H9 (cell line): ENCODE measurements at regions not wholly inside any gene's neighbourhood (a gene's known extent, or its start where the extent isn't known, plus 50 kb on each side); places are given as distances from the start of the nearest gene placed in this dataset.

ENCODE experiments used
- DNase-seq: peaks from one replicate; pipeline ENCODE4 v3.0.0-alpha.2; 2017
- H2AFZ ChIP-seq: one replicate; pipeline ENCODE4 v1.6.1; 2013; ENCODE audit warnings: mild to moderate bottlenecking, low read length, control low read depth, moderate library complexity
- H2AK5ac ChIP-seq: 2 replicates; pipeline ENCODE4 v1.6.1; 2013; ENCODE audit warnings: low read length, control low read depth, mixed read lengths; ENCODE audit not compliant: insufficient read length
- H2BK120ac ChIP-seq: one replicate; pipeline ENCODE4 v1.6.1; 2013; ENCODE audit warnings: low read depth, mild to moderate bottlenecking, low read length, control low read depth, inconsistent platforms; ENCODE audit not compliant: poor library complexity, severe bottlenecking
- H2BK12ac ChIP-seq: 2 replicates; pipeline ENCODE4 v1.6.1; 2013; ENCODE audit warnings: low read length, control low read depth, mixed read lengths, low read depth; ENCODE audit not compliant: insufficient read length
- H2BK15ac ChIP-seq: 2 replicates; pipeline ENCODE4 v1.6.1; 2013; ENCODE audit warnings: low read depth, low read length, control low read depth
- H2BK20ac ChIP-seq: one replicate; pipeline ENCODE4 v1.6.1; 2013; ENCODE audit warnings: low read depth, mild to moderate bottlenecking, low read length, control low read depth, inconsistent platforms; ENCODE audit not compliant: poor library complexity, severe bottlenecking
- H2BK5ac ChIP-seq: 2 replicates; pipeline ENCODE4 v1.6.1; 2013; ENCODE audit warnings: low read length, control low read depth, mixed read lengths; ENCODE audit not compliant: insufficient read length
- H3K14ac ChIP-seq: 2 replicates; pipeline ENCODE4 v1.6.1; 2013; ENCODE audit warnings: low read length, control low read depth; ENCODE audit not compliant: insufficient read depth
- H3K18ac ChIP-seq: 2 replicates; pipeline ENCODE4 v1.6.1; 2013; ENCODE audit warnings: low read depth, mild to moderate bottlenecking, mixed read lengths, low read length, control low read depth; ENCODE audit not compliant: insufficient read length
- H3K23ac ChIP-seq: 2 replicates; pipeline ENCODE4 v1.6.1; 2013; ENCODE audit warnings: low read length, control low read depth, mixed read lengths, low read depth; ENCODE audit not compliant: insufficient read length
- H3K23me2 ChIP-seq: 2 replicates; pipeline ENCODE4 v1.6.1; 2013; ENCODE audit warnings: low read depth, mild to moderate bottlenecking, mixed read lengths, low read length, control low read depth; ENCODE audit not compliant: insufficient read length, poor library complexity, severe bottlenecking
- H3K27ac ChIP-seq: 2 replicates; pipeline ENCODE4 v1.5.1; 2013; ENCODE audit warnings: low read length, control low read depth, mixed read lengths, low read depth; ENCODE audit not compliant: insufficient read length
- H3K27me3 ChIP-seq: 2 replicates; pipeline ENCODE4 v1.6.1; 2013; ENCODE audit warnings: low read length, control low read depth, inconsistent platforms; ENCODE audit not compliant: insufficient read depth
- H3K4ac ChIP-seq: 2 replicates; pipeline ENCODE4 v1.6.1; 2013; ENCODE audit warnings: low read depth, mild to moderate bottlenecking, control low read depth, inconsistent platforms, low read length, moderate library complexity
- H3K4me1 ChIP-seq: 2 replicates; pipeline ENCODE4 v1.6.1; 2013; ENCODE audit warnings: low read length, control low read depth, inconsistent platforms; ENCODE audit not compliant: insufficient read depth
- H3K4me2 ChIP-seq: 2 replicates; pipeline ENCODE4 v1.6.1; 2013; ENCODE audit warnings: low read length, control low read depth, mixed read lengths; ENCODE audit not compliant: insufficient read length, insufficient read depth
- H3K56ac ChIP-seq: 2 replicates; pipeline ENCODE4 v1.6.1; 2013; ENCODE audit warnings: low read depth, mild to moderate bottlenecking, mixed read lengths, low read length, control low read depth; ENCODE audit not compliant: insufficient read length
- H3K79me1 ChIP-seq: 2 replicates; pipeline ENCODE4 v1.6.1; 2013; ENCODE audit warnings: low read depth, mild to moderate bottlenecking, moderate library complexity, low read length, control low read depth, inconsistent platforms; ENCODE audit not compliant: insufficient read depth, poor library complexity, severe bottlenecking
- H3K79me2 ChIP-seq: 2 replicates; pipeline ENCODE4 v1.6.1; 2013; ENCODE audit warnings: low read length, control low read depth, inconsistent platforms; ENCODE audit not compliant: insufficient read depth
- H3K9ac ChIP-seq: 2 replicates; pipeline ENCODE4 v1.6.1; 2013; ENCODE audit warnings: low read length, control low read depth, mixed read lengths; ENCODE audit not compliant: insufficient read length; ENCODE audit errors: extremely low read depth
- H3K9me3 ChIP-seq: one replicate; pipeline ENCODE4 v1.6.1; 2013; ENCODE audit warnings: low read depth, low read length, inconsistent platforms; ENCODE audit not compliant: control insufficient read depth
- H3T11ph ChIP-seq: one replicate; pipeline ENCODE4 v1.6.1; 2013; ENCODE audit warnings: mild to moderate bottlenecking, low read length, control low read depth, inconsistent platforms
- H4K20me1 ChIP-seq: one replicate; pipeline ENCODE4 v1.6.1; 2013; ENCODE audit not compliant: control insufficient read depth, insufficient read length, insufficient read depth
- H4K5ac ChIP-seq: 2 replicates; pipeline ENCODE4 v1.6.1; 2013; ENCODE audit warnings: low read depth, mild to moderate bottlenecking, mixed read lengths, low read length, control low read depth; ENCODE audit not compliant: insufficient read length
- H4K8ac ChIP-seq: replicated peaks from 2 replicates; pipeline ENCODE4 v1.6.1; 2013; ENCODE audit warnings: low read length, control low read depth, mixed read lengths, low read depth; ENCODE audit not compliant: insufficient read length
- H4K91ac ChIP-seq: 2 replicates; pipeline ENCODE4 v1.6.1; 2013; ENCODE audit warnings: low read depth, mild to moderate bottlenecking, moderate library complexity, mixed read lengths, low read length, control low read depth; ENCODE audit not compliant: insufficient read length
- H3K27ac Mint-ChIP-seq, 3 experiments: 2 replicates in 2 of 3; 3 replicates in 1 of 3; pipeline ENCODE4 v1.8.0; 2020 to 2021; ENCODE audit warnings: mixed read lengths in 3 of 3, mild to moderate bottlenecking in 1 of 3, moderate library complexity in 1 of 3
- H3K27me3 Mint-ChIP-seq: 2 replicates; pipeline ENCODE4 v1.8.0; 2021; ENCODE audit warnings: low read depth, mild to moderate bottlenecking, moderate library complexity, mixed read lengths
- H3K36me3 Mint-ChIP-seq, 3 experiments: 2 replicates in 2 of 3; 3 replicates in 1 of 3; pipeline ENCODE4 v1.8.0; 2020 to 2021; ENCODE audit warnings: low read depth in 3 of 3, mixed read lengths in 3 of 3; ENCODE audit not compliant: insufficient read depth in 1 of 3
- H3K4me1 Mint-ChIP-seq, 2 experiments: 2 replicates each; pipeline ENCODE4 v1.8.0; 2020; ENCODE audit warnings: mixed read lengths in 2 of 2
- H3K4me3 Mint-ChIP-seq, 2 experiments: 2 replicates in 1 of 2; 3 replicates in 1 of 2; pipeline ENCODE4 v1.8.0; 2020 to 2021; ENCODE audit warnings: mild to moderate bottlenecking in 2 of 2, mixed read lengths in 2 of 2, moderate library complexity in 1 of 2
- H3K9me3 Mint-ChIP-seq, 2 experiments: 2 replicates in 1 of 2; 3 replicates in 1 of 2; pipeline ENCODE4 v1.8.0; 2020; ENCODE audit warnings: mild to moderate bottlenecking in 2 of 2, mixed read lengths in 2 of 2, moderate library complexity in 1 of 2
- CTCF ChIP-seq: fragments of 200-600 bp; sonication (generic); conservative IDR thresholded peaks from 3 replicates; pipeline ENCODE4 v1.8.0; 2021; ENCODE audit warnings: antibody characterized with exemption, mild to moderate bottlenecking
- WGBS: extraction: QIAGEN DNeasy Blood & Tissue Kit; methylation state at CpG from one replicate; pipeline ENCODE4 v1.1.7; 2013; ENCODE audit warnings: missing lambda C conversion rate, low lambda C conversion rate, mixed read lengths; ENCODE audit not compliant: insufficient read length; ENCODE audit errors: extremely low coverage; 5-methylcytosine and 5-hydroxymethylcytosine counted together

GRCh38 chr15:39429898-39430357 lies 151.0 kb upstream of the THBS1 start:
- DNase-seq, result no peak
- H3T11ph ChIP-seq, result no peak overlapping the region
- Mint-ChIP-seq H3K27me3 (no peaks in the 10 kb centered on the region; the same call in 1 of the 2 replicates), H3K27ac (peak overlapping the region in 1 of 3 experiments; percentile 47; a peak in 1 of 7 replicates), H3K36me3 (no peaks in the 10 kb centered on the region; a peak in 1 of 7 replicates), H3K4me1 (peaks cover 16% of the 10 kb centered on the region in 2 experiments), H3K9me3 (no peaks in the 10 kb centered on the region; a peak in 1 of 5 replicates), H3K4me3 (no peak overlapping the region)
- H4K91ac ChIP-seq, result no peak overlapping the region
- no peak overlapping the region for H3K18ac ChIP-seq
- no peak overlapping the region for H3K23ac ChIP-seq
- H4K20me1 ChIP-seq, result no peaks in the 10 kb centered on the region
- H2BK20ac ChIP-seq, result no peak overlapping the region
- H2BK12ac ChIP-seq, result no peak overlapping the region
- H3K79me1 ChIP-seq, result no peaks in the 10 kb centered on the region
- WGBS, result no CpG with 5 or more reads among the region's 3 CpGs
- H4K8ac ChIP-seq, result no peak overlapping the region
- H4K5ac ChIP-seq, result no peak overlapping the region
- H3K4me2 ChIP-seq, result no peak overlapping the region
- H3K56ac ChIP-seq, result no peak overlapping the region
- H3K27ac ChIP-seq, result no peak overlapping the region
- H2BK120ac ChIP-seq, result no peak overlapping the region
- no peak overlapping the region for H3K4ac ChIP-seq
- no peaks in the 10 kb centered on the region for H3K9me3 ChIP-seq
- H2BK5ac ChIP-seq, result no peak overlapping the region
- H3K27me3 ChIP-seq, result no peaks in the 10 kb centered on the region
- H3K23me2 ChIP-seq, result no peaks in the 10 kb centered on the region
- H3K9ac ChIP-seq, result no peak overlapping the region
- H2BK15ac ChIP-seq, result no peak overlapping the region
- no peak overlapping the region for H3K14ac ChIP-seq
- H2AK5ac ChIP-seq, result no peak overlapping the region
- H3K4me1 ChIP-seq, result peaks cover 3% of the 10 kb centered on the region; the same call in 1 of the 2 replicates
- H2AFZ ChIP-seq, result peak overlapping the region; percentile 63
- H3K79me2 ChIP-seq, result no peaks in the 10 kb centered on the region
- TF ChIP-seq CTCF, result no peak
